HG02938 (cell line): ENCODE measurements at regions not wholly inside any gene's neighbourhood (a gene's known extent, or its start where the extent isn't known, plus 50 kb on each side); places are given as distances from the start of the nearest gene placed in this dataset.
A peak's percentile ranks its signal among the peaks of the same experiment; 100 is the strongest.
"Not testable (repeated sequence)": the region's sequence is repeated elsewhere in the genome, so short reads cannot be mapped to it uniquely, and the experiment has no call there.

ENCODE experiments used
- ATAC-seq: cut with Tn5 transposase; IDR thresholded peaks from one replicate; pipeline ENCODE4 v1.9.1; 2021; ENCODE audit warnings: mild to moderate bottlenecking, moderate library complexity; ENCODE audit not compliant: unreplicated experiment

DNA sequence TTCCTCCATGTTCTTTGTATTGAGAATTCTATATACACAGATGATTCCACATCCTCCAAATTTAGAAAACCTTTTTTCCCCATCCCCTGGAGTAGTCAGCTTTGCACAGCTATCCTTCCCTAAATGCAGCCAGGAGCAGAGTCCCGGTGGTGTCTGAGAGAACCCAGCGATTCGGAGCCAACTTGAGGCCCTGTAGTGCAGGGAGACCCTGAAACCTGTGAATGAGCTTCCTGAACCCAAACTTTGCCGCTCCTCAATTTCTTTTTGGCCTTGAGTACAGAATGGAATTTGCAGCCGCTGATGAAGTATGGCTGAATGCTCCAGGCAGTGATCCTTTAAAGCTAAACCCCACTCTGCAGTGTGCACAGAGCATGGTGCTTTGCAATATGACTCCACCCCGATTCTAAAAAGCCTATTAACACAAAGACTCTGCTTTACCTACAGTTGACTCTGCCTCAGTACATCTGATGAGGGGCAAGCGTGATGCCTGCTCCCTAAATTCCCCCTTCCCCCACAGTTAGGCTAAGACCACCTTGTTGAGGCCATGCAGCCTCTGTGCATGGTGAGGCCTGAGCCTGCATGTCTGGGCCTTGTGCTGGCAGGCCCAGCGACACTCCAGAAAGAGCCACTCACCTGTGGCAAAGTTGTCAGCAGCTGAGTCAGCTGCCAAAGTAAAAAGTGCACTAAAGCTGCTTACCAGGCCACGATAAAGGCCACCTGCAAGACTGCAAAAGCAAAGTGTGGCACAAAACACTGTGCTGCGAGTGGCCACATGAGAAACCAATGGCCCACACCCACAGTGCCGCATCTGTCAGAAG lies 82.1 kb downstream of the PLEKHG1 start:
- ATAC-seq, result no peak

DNA sequence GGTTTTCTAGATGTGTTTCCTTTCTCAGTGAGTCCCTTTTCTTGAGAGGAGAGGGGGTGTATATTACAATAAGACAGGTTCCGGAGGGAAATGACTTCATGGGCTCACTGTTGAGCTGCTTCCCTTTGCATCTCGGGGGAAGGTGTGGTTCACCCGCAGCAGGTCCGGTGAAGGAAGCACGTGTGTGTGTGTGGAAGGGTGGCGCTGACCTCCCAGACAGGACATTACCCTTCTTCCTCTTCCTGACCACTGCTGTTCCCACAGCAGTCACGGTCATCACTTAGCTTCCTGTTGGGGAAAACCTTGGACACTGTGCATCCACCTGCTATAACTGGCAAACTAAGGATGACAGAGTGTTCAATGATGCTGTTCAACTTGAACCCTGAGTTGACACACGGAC lies 83.6 kb downstream of the PLEKHG1 start:
- ATAC-seq, result no peak

DNA sequence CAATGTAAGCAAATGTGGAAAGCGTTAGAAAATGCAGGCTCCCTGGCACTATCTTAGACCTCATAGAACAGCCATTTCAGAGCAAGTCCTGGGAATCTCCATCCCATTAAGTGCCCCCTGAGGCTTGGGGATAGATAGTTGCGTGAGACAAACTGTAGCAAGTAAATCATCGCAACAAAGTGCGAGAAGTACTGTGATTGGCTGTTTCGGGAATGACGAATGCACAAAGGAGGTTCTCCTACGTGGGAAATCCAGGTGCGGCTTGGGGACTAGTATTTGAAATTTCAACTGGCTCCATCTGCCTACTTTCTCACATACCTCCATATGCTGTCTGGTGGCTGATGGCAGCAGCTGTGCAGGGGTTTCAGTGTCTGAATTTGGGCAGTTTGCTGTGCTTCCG lies 84.5 kb downstream of the PLEKHG1 start:
- ATAC-seq, result no peak

DNA sequence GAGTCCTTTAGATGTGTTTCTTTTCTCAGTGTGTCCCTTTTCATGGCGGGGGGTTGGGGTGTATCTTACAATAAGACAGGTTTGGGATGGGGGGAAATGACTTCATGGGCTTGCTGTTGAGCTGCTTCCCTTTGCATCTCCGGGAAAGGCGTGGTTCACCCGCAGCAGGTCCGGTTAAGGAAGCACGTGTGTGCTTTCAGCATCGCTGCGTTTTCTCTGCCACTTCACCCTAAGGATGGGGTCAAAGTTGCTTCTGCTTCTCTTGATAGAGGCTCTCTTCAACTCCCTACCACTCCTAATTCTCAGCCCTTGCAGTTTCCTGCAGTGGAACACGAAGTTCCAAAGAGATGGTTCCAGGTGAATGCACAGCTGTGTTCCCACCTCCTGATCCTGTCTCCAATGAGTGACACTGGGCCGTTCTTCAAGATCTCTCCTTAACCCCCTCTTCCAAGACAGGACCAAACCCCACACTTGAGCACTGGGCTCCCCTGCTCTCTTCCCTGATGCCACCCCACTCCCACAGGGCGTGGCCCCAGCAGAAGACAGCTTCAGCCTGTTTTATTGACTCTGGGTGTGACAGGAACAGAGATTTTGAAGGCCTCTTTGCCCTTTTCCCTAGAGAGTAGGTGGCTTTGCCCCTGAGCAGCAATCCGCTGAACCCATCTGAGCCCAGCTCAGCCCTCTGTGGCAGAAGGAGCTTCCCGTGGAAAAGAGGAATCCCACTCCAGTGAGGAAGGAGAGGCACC lies 85.2 kb downstream of the PLEKHG1 start:
- ATAC-seq, result no peak

DNA sequence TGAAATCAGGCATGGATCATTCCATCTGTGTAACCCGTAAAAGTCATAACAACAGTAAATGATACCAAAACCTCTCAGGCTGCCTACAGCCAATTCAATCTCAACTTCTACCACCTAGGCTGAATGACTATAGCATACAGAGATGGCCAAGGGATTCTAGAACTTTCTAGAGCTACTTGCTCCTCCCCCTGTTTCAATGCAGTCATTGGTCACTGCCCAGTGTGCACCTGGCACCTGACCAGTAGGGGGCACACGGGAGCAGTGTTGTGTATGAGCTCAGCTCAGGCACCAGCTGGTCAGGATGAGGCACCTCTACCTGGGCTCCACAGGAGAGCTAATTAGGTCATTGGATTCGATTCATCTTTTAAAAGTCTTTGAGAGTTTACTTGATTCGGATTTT lies 86.2 kb downstream of the PLEKHG1 start:
- ATAC-seq, result no peak

DNA sequence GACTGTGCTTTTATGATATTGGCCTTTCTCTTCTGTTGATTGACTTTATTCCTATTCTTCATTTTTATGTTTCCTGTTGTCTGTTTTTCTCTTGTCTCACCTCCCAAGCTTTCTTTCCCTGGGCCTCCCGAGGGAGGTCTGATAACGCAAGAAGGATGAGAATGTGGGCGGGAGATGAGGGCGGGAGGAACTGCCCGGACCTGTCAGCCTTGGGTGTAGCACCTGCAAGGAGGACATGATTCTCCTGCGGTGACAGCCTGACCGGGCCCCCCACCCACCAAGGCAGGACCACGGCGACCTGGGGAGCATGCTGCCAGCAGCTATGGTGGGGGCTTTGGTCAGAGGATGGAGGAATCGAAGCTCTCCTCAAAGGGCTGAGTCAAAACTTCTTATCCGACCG lies 86.9 kb downstream of the PLEKHG1 start:
- ATAC-seq, result no peak

DNA sequence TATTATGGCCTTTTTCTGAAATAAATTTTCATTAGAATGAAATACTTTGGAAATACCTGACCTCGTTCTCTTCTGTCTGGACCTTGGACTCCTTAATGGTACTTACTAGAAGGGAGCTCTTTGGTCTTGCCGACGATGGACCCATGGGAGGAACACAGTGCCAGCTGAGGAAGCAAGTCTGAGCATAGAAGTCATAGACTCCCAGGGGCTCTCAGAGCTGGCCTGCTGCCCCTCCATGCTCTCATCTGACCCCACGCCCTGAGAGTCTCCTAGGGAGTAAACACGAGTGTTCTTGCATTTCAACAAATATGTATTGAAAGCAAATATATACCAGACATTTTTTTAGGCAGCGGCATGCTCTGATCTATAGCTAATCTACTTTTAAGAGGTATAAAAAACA lies 87.8 kb downstream of the PLEKHG1 start:
- no peak for ATAC-seq

DNA sequence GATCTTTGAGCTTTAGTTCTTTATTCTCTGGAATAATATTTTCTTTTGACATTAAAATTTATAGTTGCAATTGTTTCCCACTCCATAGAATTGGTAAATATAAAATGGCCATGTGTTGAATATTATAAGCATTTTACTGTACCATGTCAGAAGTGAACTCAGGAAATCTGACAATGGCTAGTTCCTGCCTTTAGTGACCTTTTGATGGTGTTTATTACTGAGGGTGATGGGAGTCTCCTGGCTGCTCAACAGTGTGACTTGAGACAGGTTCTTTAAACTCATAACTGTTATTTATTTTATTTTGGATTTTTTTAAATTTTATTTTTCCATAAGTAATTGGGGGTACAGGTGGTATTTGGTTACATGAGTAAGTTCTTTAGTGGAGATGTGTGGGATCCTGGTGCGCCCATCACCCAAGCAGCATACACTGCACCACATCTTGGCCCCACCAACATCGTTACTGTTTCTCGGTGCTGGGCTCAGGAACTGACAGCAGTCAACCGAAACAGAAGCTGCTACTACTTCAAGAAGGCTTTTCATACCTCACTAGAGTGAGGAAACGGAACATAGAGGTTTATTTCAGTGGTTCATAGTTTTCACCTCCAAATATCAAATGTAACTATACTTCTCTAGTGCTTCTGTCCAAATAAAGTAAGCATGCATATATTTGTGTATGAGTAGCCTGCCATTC lies 90.4 kb downstream of the PLEKHG1 start:
- peak; percentile 50 for ATAC-seq

DNA sequence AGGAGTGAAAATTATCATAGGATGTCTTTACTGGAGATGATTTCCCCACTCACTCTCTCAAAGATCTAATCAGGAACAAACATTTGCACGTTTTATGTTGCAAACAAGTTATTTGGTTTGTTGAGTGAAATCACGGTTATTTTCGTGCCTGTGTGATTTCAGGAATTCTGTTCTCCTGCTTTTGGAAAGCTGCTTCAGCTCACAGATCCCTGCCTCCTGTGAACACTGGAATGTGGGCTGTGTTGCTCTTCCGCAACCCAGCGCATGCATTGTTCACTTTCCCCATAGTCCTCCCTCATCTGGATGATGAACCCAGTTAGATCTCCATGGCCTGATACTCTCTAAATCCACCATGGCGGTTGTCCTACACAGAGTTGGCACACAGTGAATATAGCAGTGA lies 91.0 kb downstream of the PLEKHG1 start:
- no peak for ATAC-seq

DNA sequence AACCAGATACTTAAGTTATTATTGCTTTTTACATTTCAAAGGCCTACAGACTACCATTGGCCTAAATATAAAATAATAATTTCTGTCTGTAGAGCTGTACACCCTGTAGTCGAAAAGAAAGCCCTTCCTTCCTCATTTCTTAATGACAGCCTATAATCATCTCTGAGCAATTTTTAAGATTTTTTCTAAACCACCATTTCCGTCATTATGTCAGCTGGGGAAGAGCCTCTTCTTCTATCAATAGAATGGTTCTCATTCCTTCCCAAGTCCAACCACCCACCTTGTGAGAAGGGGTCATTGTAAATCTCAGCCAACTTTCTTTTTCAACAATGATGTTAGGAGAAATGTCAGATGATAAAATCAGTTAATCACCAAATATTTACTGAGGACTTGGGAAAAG lies 91.8 kb downstream of the PLEKHG1 start:
- no peak for ATAC-seq

DNA sequence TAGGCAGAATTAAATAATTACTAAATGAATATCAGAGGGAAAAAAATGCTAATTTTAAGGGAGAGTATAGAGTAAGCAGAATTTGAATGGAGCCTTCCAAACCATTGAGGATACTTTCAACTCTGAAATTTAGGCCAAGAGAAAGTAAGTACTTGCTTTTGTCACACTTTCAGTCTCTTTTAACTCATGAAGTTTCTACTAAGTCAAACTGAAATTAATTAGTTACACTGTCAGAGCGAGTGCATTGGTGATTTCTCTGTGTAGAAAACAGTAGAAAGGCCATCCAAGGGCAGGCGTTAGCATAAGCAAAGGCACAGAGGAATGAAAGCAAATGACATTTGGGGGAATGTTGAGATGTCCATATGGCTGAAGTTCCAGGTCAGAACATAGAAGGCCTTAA lies 92.9 kb downstream of the PLEKHG1 start:
- ATAC-seq, result peak; percentile 87

DNA sequence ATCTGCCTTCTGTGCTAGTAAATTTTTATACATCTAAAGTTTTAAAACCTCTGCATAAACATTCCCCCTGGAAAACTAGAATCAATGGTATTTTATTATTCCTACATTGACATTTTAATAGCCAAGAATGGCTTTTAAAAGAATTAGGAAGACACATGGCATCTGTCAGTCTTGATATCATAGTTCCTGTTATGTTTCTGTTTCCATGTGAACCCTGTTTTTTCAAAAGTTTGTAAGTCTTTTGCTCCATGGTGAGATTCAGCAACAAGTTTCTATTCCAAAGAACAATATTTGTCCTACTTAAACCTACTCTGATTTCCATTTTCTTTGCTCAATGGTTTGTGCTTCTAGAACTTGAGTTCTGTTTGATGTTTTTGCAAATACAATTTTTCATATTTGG lies 95.2 kb downstream of the PLEKHG1 start:
- ATAC-seq, result no peak

DNA sequence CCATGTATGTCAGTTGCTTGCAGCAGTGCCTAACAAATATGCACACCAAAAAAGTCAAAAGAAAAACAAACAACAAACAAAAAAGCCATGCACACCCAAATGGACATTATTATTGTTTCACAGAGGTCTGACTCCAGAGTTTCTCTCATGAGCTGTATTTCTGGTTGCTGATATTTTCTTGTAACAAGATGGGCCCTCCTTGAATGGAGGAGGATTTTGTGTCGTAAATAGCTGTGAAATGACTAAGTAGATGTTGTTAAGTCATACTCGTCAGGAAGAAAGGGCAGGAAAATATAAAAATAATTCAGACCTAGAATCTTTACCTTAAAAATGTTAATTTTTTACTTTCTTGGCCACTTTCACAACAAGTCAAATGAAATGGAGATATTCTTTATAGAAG lies 96.0 kb downstream of the PLEKHG1 start:
- no peak for ATAC-seq

DNA sequence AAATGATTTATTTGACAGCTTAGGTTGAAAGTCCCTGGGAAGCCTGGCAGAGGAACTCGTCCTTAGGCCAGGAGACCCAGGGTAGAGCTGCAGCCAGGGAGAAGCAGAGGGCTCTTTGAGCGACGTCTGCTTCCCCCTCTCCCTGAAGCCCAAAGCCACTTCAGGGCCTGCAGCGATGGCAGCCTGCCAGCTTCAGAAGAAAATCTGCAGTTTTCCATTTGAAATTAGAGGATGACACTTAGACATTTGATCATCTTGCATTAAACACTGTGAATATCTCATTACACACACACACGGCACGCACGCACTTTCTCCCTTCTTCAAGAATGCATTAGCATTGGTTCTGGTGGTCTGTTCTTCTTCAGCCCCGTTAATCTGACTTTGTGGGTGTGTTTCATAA lies 96.5 kb downstream of the PLEKHG1 start:
- no peak for ATAC-seq

DNA sequence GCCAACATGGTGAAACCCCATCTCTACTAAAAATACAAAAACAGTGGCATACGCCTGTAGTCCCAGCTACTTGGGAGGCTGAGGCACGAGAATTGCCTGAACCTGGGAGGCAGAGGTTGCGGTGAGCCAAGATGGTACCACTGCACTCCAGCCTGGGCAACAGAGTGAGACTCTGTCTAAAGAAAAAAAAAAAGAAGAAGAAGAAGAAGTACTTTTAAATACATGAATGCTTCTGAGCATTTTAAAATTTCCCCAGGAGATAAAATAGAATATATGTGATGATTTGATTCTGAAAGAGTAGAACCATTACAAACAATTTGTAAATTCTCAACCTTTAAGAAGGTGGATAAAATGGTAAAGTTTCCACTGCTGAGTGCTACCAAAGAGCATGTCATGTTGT lies 97.2 kb downstream of the PLEKHG1 start:
- not testable (repeated sequence) for ATAC-seq

DNA sequence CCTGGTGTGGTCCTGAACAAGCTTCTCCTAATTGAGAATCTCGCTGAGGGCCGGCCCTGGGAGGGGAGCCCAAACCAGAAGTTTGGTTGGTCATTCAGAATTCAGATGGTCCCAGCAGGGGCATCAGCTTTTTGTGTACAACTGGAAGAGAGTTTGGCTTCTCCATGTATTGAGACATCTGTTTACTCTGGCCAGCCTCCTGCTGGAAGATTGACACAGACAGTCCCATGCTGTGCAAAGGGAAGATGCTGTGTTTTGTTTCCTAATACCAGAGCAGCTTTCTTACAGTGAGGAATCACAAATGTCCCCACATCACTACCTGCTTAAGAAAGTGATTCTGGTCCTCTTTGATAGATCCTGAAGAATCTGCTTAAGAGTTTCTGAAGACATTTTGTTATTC lies 97.8 kb downstream of the PLEKHG1 start:
- no peak for ATAC-seq

DNA sequence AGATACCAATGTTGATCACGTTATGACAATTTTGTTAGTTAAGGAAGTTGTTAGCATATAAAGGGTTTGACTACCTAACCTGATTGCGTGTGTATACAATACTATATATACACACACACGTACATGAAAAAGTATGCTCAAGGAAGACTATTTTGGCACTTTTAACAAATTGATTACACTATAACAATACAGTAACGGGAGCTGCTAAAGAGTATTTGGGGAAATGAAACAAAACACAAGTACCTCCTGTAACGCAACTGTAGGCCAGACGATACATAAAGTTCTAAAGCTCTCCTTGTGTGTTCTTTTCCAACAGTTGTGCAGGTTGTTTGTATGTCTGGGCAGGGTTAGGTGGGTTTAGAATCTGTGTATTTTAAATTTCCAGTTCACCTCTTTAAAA lies 98.7 kb downstream of the PLEKHG1 start:
- no peak for ATAC-seq

DNA sequence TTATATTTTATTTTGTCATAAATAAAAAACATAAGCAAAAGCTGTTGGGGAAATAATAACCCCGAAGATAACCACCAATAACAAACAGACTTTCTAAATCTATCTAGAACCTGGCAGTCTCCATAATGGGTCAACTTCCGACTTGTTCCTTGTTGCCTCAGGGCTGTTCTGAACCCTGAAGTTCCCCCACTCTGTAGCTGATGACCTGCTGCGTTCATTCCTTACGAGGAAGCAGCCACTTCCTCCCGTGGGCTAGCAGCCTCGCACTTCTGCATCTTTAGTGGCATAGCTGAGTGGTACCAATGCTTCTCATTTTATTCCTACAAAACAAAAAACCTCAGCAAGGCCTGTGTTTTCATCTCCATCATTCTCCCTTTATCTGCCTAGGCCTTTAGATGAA lies 103.0 kb downstream of the PLEKHG1 start:
- ATAC-seq, result no peak

DNA sequence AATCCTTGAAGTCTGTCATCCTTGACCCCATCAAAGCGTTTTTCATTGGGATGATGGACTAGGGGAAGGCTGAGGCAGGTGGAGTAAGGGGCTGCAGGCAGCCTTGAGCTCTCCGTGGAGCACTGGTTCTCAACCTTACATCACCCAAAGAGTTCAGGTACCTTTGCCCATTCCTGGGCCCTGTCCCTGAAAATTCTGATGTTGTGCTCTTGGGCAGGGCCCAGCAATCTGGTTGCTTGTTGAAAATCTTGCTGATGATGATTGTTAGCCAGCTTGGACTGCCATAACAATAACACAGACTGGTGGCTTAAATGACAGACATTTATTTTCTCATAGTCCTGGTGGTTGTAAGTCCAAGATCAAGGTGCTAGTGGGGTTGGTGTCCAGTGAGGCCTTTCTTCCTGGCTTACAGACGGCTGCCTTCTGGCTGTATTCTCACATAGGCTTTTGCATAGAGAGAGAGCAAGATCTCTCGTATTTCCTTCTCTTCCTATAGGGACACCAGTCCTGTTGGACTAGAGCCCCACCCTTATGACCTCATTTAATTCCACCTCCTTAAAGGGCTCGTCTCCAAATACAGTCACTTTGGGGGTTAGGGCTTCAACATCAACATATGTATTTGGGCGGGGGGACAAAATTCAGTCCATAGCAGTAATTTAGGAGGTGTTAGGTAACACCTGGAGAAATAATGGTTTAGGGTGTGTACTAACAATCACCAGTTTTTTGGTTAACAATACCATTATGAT lies 104.9 kb downstream of the PLEKHG1 start:
- no peak for ATAC-seq

DNA sequence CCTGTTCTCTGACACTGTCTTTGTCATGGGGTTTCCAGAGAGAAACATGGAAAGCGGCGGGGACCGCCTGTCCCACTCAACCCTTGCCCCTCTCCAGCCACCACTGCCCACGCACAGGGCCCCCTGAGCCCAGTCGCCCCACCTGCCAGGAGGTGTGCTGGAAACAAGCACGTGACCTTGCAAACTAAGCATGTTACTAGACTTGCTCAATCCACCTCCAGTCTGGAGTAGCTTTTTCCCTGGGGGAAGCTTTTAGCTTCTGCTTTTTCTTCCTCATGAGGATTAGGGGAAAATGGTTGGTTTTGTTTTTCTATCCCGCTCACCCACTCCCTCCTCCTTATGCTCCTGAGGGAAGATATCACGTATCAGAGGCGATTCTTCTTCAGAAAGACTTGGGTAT lies 105.7 kb downstream of the PLEKHG1 start:
- ATAC-seq, result no peak

DNA sequence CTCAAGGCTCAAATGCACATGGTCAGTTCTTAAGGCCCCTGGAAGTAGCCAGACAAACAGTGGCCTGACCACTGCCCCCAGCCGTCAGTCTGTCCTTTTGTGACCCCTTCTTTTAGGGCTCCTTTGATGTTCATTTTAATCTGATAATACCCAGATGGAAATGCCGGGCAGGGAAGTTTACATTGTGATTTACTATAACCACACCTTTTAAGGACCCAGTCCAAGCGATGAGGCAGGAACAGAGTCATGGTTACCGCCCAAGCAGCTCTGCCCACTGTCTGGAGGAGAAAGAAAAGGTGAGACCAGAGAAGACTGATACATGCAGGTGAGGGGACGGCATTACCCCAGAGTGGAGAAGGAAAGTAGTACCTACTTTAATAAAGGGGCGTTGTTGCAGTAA lies 110.6 kb downstream of the PLEKHG1 start:
- ATAC-seq, result no peak
